HUES6 (cell line): ENCODE measurements at regions not wholly inside any gene's neighbourhood (a gene's known extent, or its start where the extent isn't known, plus 50 kb on each side); places are given as distances from the start of the nearest gene placed in this dataset.
"Not testable (repeated sequence)": the region's sequence is repeated elsewhere in the genome, so short reads cannot be mapped to it uniquely, and the experiment has no call there.

Source experiments
- H3K27ac ChIP-seq: 2 replicates; pipeline ENCODE4 v1.7.0; 2013; ENCODE audit warnings: low read depth, mild to moderate bottlenecking, low read length, inconsistent platforms
- H3K27me3 ChIP-seq: 2 replicates; pipeline ENCODE4 v1.6.1; 2013; ENCODE audit warnings: low read length; ENCODE audit not compliant: control insufficient read depth, insufficient read depth
- H3K36me3 ChIP-seq: 2 replicates; pipeline ENCODE4 v1.6.1; 2013; ENCODE audit warnings: low read length; ENCODE audit not compliant: control insufficient read depth, insufficient read depth
- H3K4me1 ChIP-seq: 2 replicates; pipeline ENCODE4 v1.6.1; 2013; ENCODE audit warnings: low read length; ENCODE audit not compliant: control insufficient read depth, insufficient read depth
- H3K4me3 ChIP-seq: 2 replicates; pipeline ENCODE4 v1.5.1; 2013; ENCODE audit warnings: low read depth, low read length
- H3K9ac ChIP-seq: one replicate; pipeline ENCODE4 v1.6.1; 2013; ENCODE audit warnings: mild to moderate bottlenecking, low read length
- H3K9me3 ChIP-seq: 2 replicates; pipeline ENCODE4 v1.6.1; 2013; ENCODE audit warnings: low read depth, low read length; ENCODE audit not compliant: control insufficient read depth, insufficient read depth

DNA sequence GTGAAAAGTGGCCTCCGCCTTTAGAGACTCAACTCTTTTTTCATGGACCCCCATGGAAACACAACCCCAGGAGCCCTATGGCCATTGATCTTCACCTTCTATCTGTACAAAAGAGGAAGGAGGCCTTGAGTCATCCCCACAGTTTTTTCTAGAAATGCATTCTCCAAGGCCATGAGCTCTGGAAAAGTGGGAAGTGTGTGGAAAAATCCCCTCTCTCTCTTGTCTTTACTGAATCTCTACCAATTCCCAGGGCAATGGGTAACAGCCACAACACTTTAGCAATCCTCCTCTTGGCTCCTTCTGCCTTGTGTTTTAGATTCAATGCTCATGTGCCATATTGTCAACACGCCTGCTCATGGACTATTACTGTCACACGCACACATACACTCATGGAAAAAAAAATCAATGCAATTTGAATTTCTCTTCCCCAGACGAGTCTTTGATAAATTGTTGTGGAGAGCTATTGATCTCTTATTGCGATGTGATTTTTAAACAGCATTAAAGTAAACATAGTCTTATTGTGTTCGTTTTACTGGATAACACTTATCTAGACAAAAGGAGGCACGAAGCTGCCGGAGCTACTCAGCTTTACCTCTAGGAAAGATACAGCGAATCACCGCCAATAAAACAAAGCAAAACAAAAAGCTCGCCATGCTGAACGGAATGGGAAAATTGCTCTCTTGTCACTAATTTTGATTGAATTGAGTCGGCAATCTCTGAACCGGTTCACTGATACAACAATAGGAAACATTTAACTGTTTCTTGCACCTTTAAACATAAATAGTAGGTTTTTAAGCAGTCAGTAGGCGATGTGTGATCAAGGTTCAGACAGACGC, 260.3 kb downstream of the VRK1 start:
- Histone ChIP-seq H3K9ac (no peak overlapping the region), H3K36me3 (no peaks in the 10 kb centered on the region), H3K27me3 (no peaks in the 10 kb centered on the region), H3K4me3 (no peak overlapping the region), H3K9me3 (no peaks in the 10 kb centered on the region), H3K27ac (no peak overlapping the region), H3K4me1 (no peaks in the 10 kb centered on the region)

GRCh38 chr14:97058074-97058467, 260.9 kb downstream of the VRK1 start:
- Histone ChIP-seq H3K9me3 (no peaks in the 10 kb centered on the region), H3K27ac (no peak overlapping the region), H3K4me3 (no peak overlapping the region), H3K9ac (no peak overlapping the region), H3K27me3 (no peaks in the 10 kb centered on the region), H3K36me3 (no peaks in the 10 kb centered on the region), H3K4me1 (no peaks in the 10 kb centered on the region)

DNA sequence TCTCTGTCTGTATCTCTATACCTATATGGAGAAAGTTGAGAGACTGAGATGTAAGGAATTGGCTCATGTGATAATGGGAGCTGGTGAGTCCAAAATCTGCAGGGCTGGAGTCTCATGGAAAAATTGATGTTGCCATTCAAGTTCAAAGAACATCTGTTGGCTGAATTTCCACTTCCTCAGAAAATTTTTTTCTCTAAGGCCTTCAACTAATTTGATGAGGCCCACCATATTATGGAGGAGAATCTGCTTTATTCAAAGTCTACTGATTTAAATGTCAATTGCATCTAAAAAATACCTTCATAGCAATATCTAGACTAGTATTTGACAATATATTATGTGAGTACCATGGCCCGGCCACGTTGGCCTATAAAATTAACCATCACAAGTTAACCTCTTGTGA, 261.4 kb downstream of the VRK1 start:
- H3K27ac ChIP-seq: no peak overlapping the region
- no peak overlapping the region for H3K9ac ChIP-seq
- no peaks in the 10 kb centered on the region for H3K36me3 ChIP-seq
- H3K4me3 ChIP-seq: no peak overlapping the region
- H3K4me1 ChIP-seq: no peaks in the 10 kb centered on the region
- H3K27me3 ChIP-seq: no peaks in the 10 kb centered on the region
- H3K9me3 ChIP-seq: no peaks in the 10 kb centered on the region

GRCh38 chr14:97061198-97061597, 264.0 kb downstream of the VRK1 start:
- Histone ChIP-seq H3K36me3 (no peaks in the 10 kb centered on the region), H3K27me3 (no peaks in the 10 kb centered on the region), H3K27ac (no peak overlapping the region), H3K9me3 (no peaks in the 10 kb centered on the region), H3K4me3 (no peak overlapping the region), H3K9ac (no peak overlapping the region), H3K4me1 (no peaks in the 10 kb centered on the region)

GRCh38 chr14:97061714-97062113, 264.5 kb downstream of the VRK1 start:
- no peaks in the 10 kb centered on the region for H3K27me3 ChIP-seq
- H3K36me3 ChIP-seq: no peaks in the 10 kb centered on the region
- no peaks in the 10 kb centered on the region for H3K4me1 ChIP-seq
- no peak overlapping the region for H3K9ac ChIP-seq
- H3K4me3 ChIP-seq: no peak overlapping the region
- no peaks in the 10 kb centered on the region for H3K9me3 ChIP-seq
- H3K27ac ChIP-seq: no peak overlapping the region

GRCh38 chr14:97065305-97066067, 268.3 kb downstream of the VRK1 start:
- no peaks in the 10 kb centered on the region for H3K9me3 ChIP-seq
- H3K27me3 ChIP-seq: no peaks in the 10 kb centered on the region
- H3K27ac ChIP-seq: no peak overlapping the region
- H3K36me3 ChIP-seq: no peaks in the 10 kb centered on the region
- no peak overlapping the region for H3K9ac ChIP-seq
- no peak overlapping the region for H3K4me3 ChIP-seq
- H3K4me1 ChIP-seq: no peaks in the 10 kb centered on the region

DNA sequence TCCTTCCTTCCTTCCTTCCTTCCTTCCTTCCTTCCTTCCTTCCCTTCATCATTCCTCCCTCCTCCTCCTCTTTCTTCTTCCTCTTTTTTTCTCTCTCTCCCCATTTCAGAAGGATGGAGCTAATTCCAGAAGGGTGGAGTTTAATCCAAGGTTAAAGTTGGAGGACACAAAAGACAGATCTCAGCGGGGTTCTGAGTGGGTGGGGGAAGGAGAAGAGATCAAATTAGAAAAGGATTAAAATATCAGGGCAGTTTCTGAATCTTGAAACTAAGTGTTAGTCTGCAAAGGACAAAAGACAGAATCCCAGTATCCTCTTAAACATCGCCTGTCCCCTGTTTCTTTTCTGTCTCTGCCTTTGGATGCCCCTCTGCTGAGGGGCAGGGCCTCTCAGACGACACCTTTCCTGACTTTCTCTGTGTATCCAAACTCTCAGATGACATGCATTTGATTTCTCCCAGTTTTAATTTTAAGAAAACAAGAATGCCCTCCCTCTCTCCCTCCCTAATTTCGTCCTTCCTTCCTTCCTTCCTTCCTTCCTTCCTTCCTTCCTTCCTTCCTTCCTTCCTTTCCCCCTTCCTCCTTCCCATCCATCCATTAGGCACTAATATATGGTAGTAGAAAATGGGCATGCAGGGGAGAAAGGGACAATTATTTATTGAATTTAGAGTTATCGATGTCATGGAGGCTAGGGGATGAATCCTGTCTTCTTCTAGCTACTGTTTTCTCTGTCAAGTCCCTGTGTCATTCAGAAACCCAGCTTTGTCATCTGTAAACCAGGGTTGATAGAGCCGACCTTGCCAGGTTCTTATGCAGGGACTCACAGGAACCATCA, 269.1 kb downstream of the VRK1 start:
- no peak overlapping the region for H3K4me3 ChIP-seq
- H3K9ac ChIP-seq: no peak overlapping the region
- peaks cover 3% of the 10 kb centered on the region; the same call in 1 of the 2 replicates for H3K4me1 ChIP-seq
- no peaks in the 10 kb centered on the region for H3K9me3 ChIP-seq
- no peaks in the 10 kb centered on the region for H3K36me3 ChIP-seq
- H3K27ac ChIP-seq: no peak overlapping the region
- no peaks in the 10 kb centered on the region for H3K27me3 ChIP-seq

DNA sequence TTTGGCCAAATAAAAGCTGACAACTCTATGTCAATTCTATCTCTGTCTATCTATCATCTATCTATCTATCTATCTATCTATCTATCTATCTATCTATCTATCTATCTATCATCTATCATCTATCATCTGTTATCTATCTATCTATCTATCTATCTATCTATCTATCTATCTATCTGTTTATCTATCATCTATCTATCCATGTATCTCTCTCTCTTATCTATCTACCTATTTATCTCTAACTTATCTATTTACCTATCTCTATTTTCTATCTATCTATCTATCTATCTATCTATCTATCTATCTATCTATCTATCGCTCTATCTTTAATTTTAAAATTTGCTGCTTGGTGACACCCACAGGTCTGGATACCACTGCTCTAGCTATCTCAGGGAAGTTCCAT, 271.1 kb downstream of the VRK1 start:
- not testable (repeated sequence) for H3K36me3 ChIP-seq, H3K27me3 ChIP-seq, H3K9ac ChIP-seq, H3K4me3 ChIP-seq, H3K9me3 ChIP-seq, H3K4me1 ChIP-seq, H3K27ac ChIP-seq

- Histone ChIP-seq H3K27me3 (no peaks in the 10 kb centered on the region), H3K9ac (no peak overlapping the region), H3K36me3 (no peaks in the 10 kb centered on the region), H3K9me3 (no peaks in the 10 kb centered on the region), H3K27ac (no peak overlapping the region), H3K4me3 (no peak overlapping the region), H3K4me1 (peaks cover 14% of the 10 kb centered on the region)
Observed at GRCh38 chr14:97070259-97070658, 273.1 kb downstream of the VRK1 start.

GRCh38 chr14:97071177-97071576, 274.0 kb downstream of the VRK1 start:
- H3K36me3 ChIP-seq: no peaks in the 10 kb centered on the region
- H3K4me1 ChIP-seq: peaks cover 14% of the 10 kb centered on the region
- no peak overlapping the region for H3K4me3 ChIP-seq
- no peaks in the 10 kb centered on the region for H3K9me3 ChIP-seq
- no peak overlapping the region for H3K27ac ChIP-seq
- H3K9ac ChIP-seq: no peak overlapping the region
- H3K27me3 ChIP-seq: no peaks in the 10 kb centered on the region

DNA sequence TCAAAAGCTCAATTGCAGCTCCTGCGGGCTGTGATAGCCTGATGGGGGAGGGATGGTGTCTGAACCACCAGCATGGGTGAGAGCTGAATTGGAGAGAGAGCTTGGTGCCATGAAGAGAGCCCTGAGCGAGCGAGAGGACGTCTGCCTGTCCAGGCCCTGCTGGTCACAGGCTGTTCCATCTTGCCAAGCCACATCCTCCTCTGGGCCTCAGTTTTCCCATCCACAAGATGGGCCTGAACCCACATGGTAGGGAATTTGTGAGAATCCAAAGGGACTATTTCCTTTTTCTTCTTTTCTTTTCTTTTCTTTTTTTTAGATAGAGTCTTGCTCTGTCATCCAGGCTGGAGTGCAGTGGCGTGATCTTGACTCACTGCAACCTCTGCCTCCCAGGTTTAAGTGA, 276.4 kb downstream of the VRK1 start:
- H3K9ac ChIP-seq: no peak overlapping the region
- H3K27me3 ChIP-seq: no peaks in the 10 kb centered on the region
- H3K27ac ChIP-seq: no peak overlapping the region
- no peaks in the 10 kb centered on the region for H3K36me3 ChIP-seq
- H3K9me3 ChIP-seq: no peaks in the 10 kb centered on the region
- peaks cover 14% of the 10 kb centered on the region for H3K4me1 ChIP-seq
- H3K4me3 ChIP-seq: no peak overlapping the region
